GM12878 (cell line): ENCODE measurements at regions not wholly inside any gene's neighbourhood (a gene's known extent, or its start where the extent isn't known, plus 50 kb on each side); places are given as distances from the start of the nearest gene placed in this dataset.

Experiments
- ATAC-seq: fragments of 200-7000 bp; cut with Tn5 transposase; 3 replicates; pipeline ENCODE4 v1.9.1; 2020; ENCODE audit warnings: mild to moderate bottlenecking, moderate library complexity
- BruUV-seq: library from RNA; stranded (reverse); fragments of 400-500 nt; replicated peaks from 2 replicates; lab custom pipeline; 2021; lab: Mats Ljungman, UMichigan
- CTCF ChIA-PET: fragments of 300-600 bp; sonication (Branson Sonifier 250); formaldehyde crosslinking; extraction: SDS; loops from one replicate; lab custom pipeline; 2021; ENCODE audit warnings: inconsistent platforms; lab: Yijun Ruan, JAX
- POLR2A ChIA-PET: fragments of 350-600 bp; formaldehyde crosslinking; extraction: SDS; loops from one replicate; lab custom pipeline; 2021; ENCODE audit warnings: inconsistent platforms; lab: Charles Lee
- RAD21 ChIA-PET: fragments of 300-600 bp; sonication (Branson Sonifier 250); formaldehyde crosslinking; loops from one replicate; lab custom pipeline; 2023; ENCODE audit warnings: antibody characterized with exemption; ENCODE audit not compliant: unreplicated experiment; lab: Charles Lee
- SMC1A ChIA-PET: fragments of 300-600 bp; sonication (Branson Sonifier 250); formaldehyde crosslinking; loops from one replicate; lab custom pipeline; 2023; ENCODE audit not compliant: unreplicated experiment, uncharacterized antibody; lab: Charles Lee
- DNase-seq: peaks from one replicate; pipeline ENCODE4 v3.0.0-alpha.2; 2011; ENCODE audit warnings: low read depth, low spot score
- FAIRE-seq: peaks from 3 replicates; lab custom pipeline; 2011; peaks lifted over from hg19 to GRCh38; lab: Jason Lieb, UNC
- H2AFZ ChIP-seq: 2 replicates; pipeline ENCODE4 v1.6.0; 2011; ENCODE audit warnings: low read depth, low read length, control low read depth; ENCODE audit not compliant: control insufficient read depth
- H3K27ac ChIP-seq: 2 replicates; pipeline ENCODE4 v1.5.1; 2011; ENCODE audit warnings: control low read depth; ENCODE audit not compliant: control insufficient read depth, insufficient read depth
- H3K27me3 ChIP-seq, 2 experiments: replicated peaks in 1 of 2; 2 replicates each; pipeline versions ENCODE4 v1.6.0 to v1.6.1; 2011; ENCODE audit warnings: low read length in 1 of 2; ENCODE audit not compliant: control insufficient read depth in 2 of 2, insufficient read depth in 2 of 2
- H3K36me3 ChIP-seq, 2 experiments: 2 replicates each; pipeline ENCODE4 v1.5.1; 2011; ENCODE audit warnings: low read length in 1 of 2; ENCODE audit not compliant: control insufficient read depth in 2 of 2, insufficient read depth in 2 of 2
- H3K4me1 ChIP-seq: 2 replicates; pipeline ENCODE4 v1.6.1; 2011; ENCODE audit warnings: mild to moderate bottlenecking, low read length, moderate library complexity, mixed read lengths; ENCODE audit not compliant: control insufficient read depth, insufficient read depth
- H3K4me2 ChIP-seq: 2 replicates; pipeline ENCODE4 v1.6.0; 2011; ENCODE audit warnings: control low read depth; ENCODE audit not compliant: control insufficient read depth, insufficient read depth
- H3K4me3 ChIP-seq: fragments of 200-600 bp; sonication (generic); 2 replicates; pipeline ENCODE4 v1.5.1; 2016
- H3K79me2 ChIP-seq: 2 replicates; pipeline ENCODE4 v1.6.0; 2011; ENCODE audit warnings: low read length; ENCODE audit not compliant: control insufficient read depth, insufficient read depth
- H3K9ac ChIP-seq: 2 replicates; pipeline ENCODE4 v1.8.0; 2011; ENCODE audit warnings: low read length, control low read depth, mixed read lengths; ENCODE audit not compliant: control insufficient read depth, insufficient read depth
- H3K9me3 ChIP-seq: replicated peaks from 3 replicates; pipeline ENCODE4 v1.5.1; 2011; ENCODE audit warnings: mild to moderate bottlenecking, low read length; ENCODE audit not compliant: control insufficient read depth, insufficient read depth
- H4K20me1 ChIP-seq: 2 replicates; pipeline ENCODE4 v1.6.0; 2011; ENCODE audit not compliant: control insufficient read depth, insufficient read depth
- CHD4 ChIP-seq: fragments of 200-600 bp; sonication (generic); IDR thresholded peaks from 2 replicates; pipeline ENCODE4 v1.6.1; 2016; ENCODE audit warnings: mild to moderate bottlenecking
- HDGF ChIP-seq: fragments of 450-650 bp; IDR thresholded peaks from 2 replicates; pipeline ENCODE4 v1.6.1; 2016; ENCODE audit warnings: antibody characterized with exemption
- HSF1 ChIP-seq: fragments of 150-350 bp; IDR thresholded peaks from 2 replicates; pipeline ENCODE4 v1.6.1; 2014; ENCODE audit warnings: mild to moderate bottlenecking, low read depth, low read length
- JUND ChIP-seq: IDR thresholded peaks from 2 replicates; pipeline ENCODE4 v1.6.1; 2012; ENCODE audit warnings: low read depth, mild to moderate bottlenecking, low read length, improper control_type of control experiment, moderate library complexity
- MYB ChIP-seq: fragments of 150-350 bp; IDR thresholded peaks from 2 replicates; pipeline ENCODE4 v1.6.1; 2014; ENCODE audit warnings: mild to moderate bottlenecking, low read depth, low read length, borderline replicate concordance
- POLR2AphosphoS2 ChIP-seq: IDR thresholded peaks from 2 replicates; pipeline ENCODE4 v1.6.1; 2011; ENCODE audit warnings: low read depth, mild to moderate bottlenecking, low read length, improper control_type of control experiment, moderate library complexity
- POLR2AphosphoS5 ChIP-seq: IDR thresholded peaks from 2 replicates; pipeline ENCODE4 v1.6.1; 2011; ENCODE audit warnings: mild to moderate bottlenecking, low read length, inconsistent platforms
- RFX5 ChIP-seq: IDR thresholded peaks from 2 replicates; pipeline ENCODE4 v1.6.1; 2011; ENCODE audit warnings: low read depth, low read length, improper control_type of control experiment
- RUNX3 ChIP-seq: IDR thresholded peaks from 2 replicates; pipeline ENCODE4 v1.6.1; 2012; ENCODE audit warnings: low read length, inconsistent platforms
- ZNF592 ChIP-seq: fragments of 450-650 bp; IDR thresholded peaks from 2 replicates; pipeline ENCODE4 v1.6.1; 2017; ENCODE audit warnings: mild to moderate bottlenecking, moderate library complexity
- WGBS: methylation state at CpG from one replicate; pipeline ENCODE4 v1.1.6; 2016; ENCODE audit warnings: low lambda C conversion rate; ENCODE audit not compliant: insufficient replicate concordance, insufficient coverage; ENCODE audit errors: missing lambda C conversion rate; 5-methylcytosine and 5-hydroxymethylcytosine counted together
- in situ Hi-C: fragments of 300-500 bp; cut with MboI; formaldehyde crosslinking; loops from 9 replicates; pipeline ENCODE4 v1.14.3; 2018; ENCODE audit warnings: mixed read lengths
- intact Hi-C: fragments of 100-400 bp; cut with micrococcal nuclease; formaldehyde crosslinking; loops from one replicate; pipeline ENCODE4 v1.14.2; 2022; ENCODE audit not compliant: unreplicated experiment

- no peak for TF ChIP-seq RUNX3
Measured at GRCh38 chr16:79484237-79484636, 116.3 kb downstream of the MAF start (continued).

- Histone ChIP-seq H4K20me1 (no peaks in the 10 kb centered on the region), H3K36me3 (no peaks in the 10 kb centered on the region), H3K4me3 (no peak overlapping the region), H3K4me1 (no peaks in the 10 kb centered on the region), H3K27me3 (no peaks in the 10 kb centered on the region), H3K9me3 (no peaks in the 10 kb centered on the region), H3K4me2 (no peak overlapping the region), H2AFZ (no peak overlapping the region), H3K79me2 (no peaks in the 10 kb centered on the region), H3K27ac (no peak overlapping the region), H3K9ac (no peak overlapping the region)
- TF ChIP-seq JUND (no peak), CHD4 (no peak), HSF1 (no peak), MYB (no peak)
- in situ Hi-C loops (no loop called here), intact Hi-C loops (no loop called here)
- DNase-seq (no peak), FAIRE-seq (no peak), ATAC-seq (no peak)
- 25% methylated on average over 3 of the region's 3 CpGs for WGBS
- ChIA-PET SMC1A (no interaction called here), POLR2A (no interaction called here), CTCF (no interaction called here), RAD21 (no interaction called here)
- BruUV-seq: no TSS peak
Measured at GRCh38 chr16:79483336-79483735, 117.2 kb downstream of the MAF start.

- Histone ChIP-seq H2AFZ (no peak overlapping the region), H3K4me1 (no peaks in the 10 kb centered on the region), H3K27ac (no peak overlapping the region), H3K9me3 (no peaks in the 10 kb centered on the region), H3K79me2 (no peaks in the 10 kb centered on the region), H3K4me2 (no peak overlapping the region), H4K20me1 (no peaks in the 10 kb centered on the region), H3K36me3 (no peaks in the 10 kb centered on the region), H3K27me3 (no peaks in the 10 kb centered on the region), H3K4me3 (no peak overlapping the region), H3K9ac (no peak overlapping the region)
- ATAC-seq (no peak), FAIRE-seq (no peak), DNase-seq (no peak)
- WGBS: 0% methylated on average over 3 of the region's 3 CpGs
- ChIA-PET CTCF (no interaction called here), SMC1A (no interaction called here), POLR2A (no interaction called here), RAD21 (no interaction called here)
- BruUV-seq: no TSS peak
- in situ Hi-C loops (no loop called here), intact Hi-C loops (no loop called here)
- TF ChIP-seq RFX5 (no peak), POLR2AphosphoS2 (no peak), ZNF592 (no peak), HDGF (no peak), POLR2AphosphoS5 (no peak)
Measured at GRCh38 chr16:79482011-79482410, 118.5 kb downstream of the MAF start.
